Activated CD4-positive, alpha-beta T cell treated with anti-CD3 and anti-CD28 coated beads, Interleukin-2, amount 10 ng/mL, durations not matched to agents 24 days and 14 days (primary cell): ENCODE measurements at regions not wholly inside any gene's neighbourhood (a gene's known extent, or its start where the extent isn't known, plus 50 kb on each side); places are given as distances from the start of the nearest gene placed in this dataset.

Experiments used
- DNase-seq: peaks from one replicate; pipeline ENCODE4 v3.0.0; 2022
- H3K27ac Mint-ChIP-seq: one replicate; pipeline ENCODE4 v1.8.0; 2022; ENCODE audit warnings: mild to moderate bottlenecking, mixed read lengths
- H3K27me3 Mint-ChIP-seq: one replicate; pipeline ENCODE4 v1.8.0; 2022; ENCODE audit warnings: mixed read lengths
- H3K36me3 Mint-ChIP-seq: one replicate; pipeline ENCODE4 v1.8.0; 2022; ENCODE audit warnings: low read depth, mild to moderate bottlenecking, mixed read lengths
- H3K4me1 Mint-ChIP-seq: one replicate; pipeline ENCODE4 v1.8.0; 2021; ENCODE audit warnings: mixed read lengths
- H3K4me3 Mint-ChIP-seq: one replicate; pipeline ENCODE4 v1.8.0; 2022; ENCODE audit warnings: mild to moderate bottlenecking, moderate library complexity, mixed read lengths
- H3K9me3 Mint-ChIP-seq: one replicate; pipeline ENCODE4 v1.8.0; 2021; ENCODE audit warnings: mixed read lengths
- intact Hi-C: fragments of 100-400 bp; cut with micrococcal nuclease; formaldehyde crosslinking; loops from one replicate; pipeline ENCODE4 v1.15.1; 2023

DNA sequence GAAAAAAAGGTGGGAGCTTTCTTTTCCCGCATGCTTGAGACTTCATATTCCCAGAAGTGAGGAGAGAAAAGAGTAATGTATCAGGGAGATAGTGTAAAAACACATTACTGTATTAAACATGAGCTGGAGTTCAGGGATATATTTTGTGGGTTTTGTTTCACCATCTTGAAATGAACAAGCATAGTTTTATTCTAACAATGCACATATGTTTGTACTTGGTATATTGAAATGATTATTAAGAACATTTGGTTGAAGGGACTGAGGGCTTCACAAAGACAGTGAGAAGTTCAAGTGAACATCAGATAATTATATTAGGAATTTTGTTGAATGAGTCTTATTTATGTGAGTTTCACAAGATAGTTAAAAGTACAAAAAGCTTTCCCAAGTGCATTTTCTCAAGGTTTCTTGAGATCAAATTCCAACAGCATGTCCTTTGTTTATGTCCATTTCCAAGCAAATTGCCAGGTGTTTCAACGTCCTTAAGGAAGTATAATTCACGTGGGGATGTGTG is 368.8 kb downstream of the ANKRD50 start:
- H3K4me3 Mint-ChIP-seq, result no peak overlapping the region
- H3K36me3 Mint-ChIP-seq, result no peaks in the 10 kb centered on the region
- H3K27ac Mint-ChIP-seq, result no peak overlapping the region
- H3K4me1 Mint-ChIP-seq, result no peaks in the 10 kb centered on the region
- DNase-seq, result no peak
- no peaks in the 10 kb centered on the region for H3K27me3 Mint-ChIP-seq
- intact Hi-C loops, result no loop called here
- no peaks in the 10 kb centered on the region for H3K9me3 Mint-ChIP-seq

DNA sequence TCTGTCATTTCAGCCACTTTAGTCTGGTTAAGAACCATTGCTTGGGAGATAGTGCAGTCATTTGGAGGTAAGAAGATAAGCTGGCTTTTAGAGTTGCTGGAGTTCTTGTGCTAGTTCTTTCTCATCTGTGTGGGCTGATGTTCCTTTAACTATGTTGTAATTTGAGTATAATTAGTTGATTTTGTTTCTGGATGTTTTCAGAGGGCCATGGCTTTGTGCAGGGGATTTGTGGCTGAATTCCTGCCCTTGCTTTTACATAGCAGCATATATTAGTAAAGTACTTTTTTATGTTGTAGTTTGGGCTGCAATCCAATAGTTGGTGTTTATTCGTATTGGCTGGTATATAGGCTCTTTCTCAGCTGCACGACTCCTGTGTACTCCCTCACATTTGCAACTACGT is 339.6 kb downstream of the ANKRD50 start:
- Mint-ChIP-seq H3K27me3 (no peaks in the 10 kb centered on the region), H3K4me1 (no peaks in the 10 kb centered on the region), H3K9me3 (peaks cover 4% of the 10 kb centered on the region), H3K36me3 (no peaks in the 10 kb centered on the region), H3K4me3 (no peak overlapping the region), H3K27ac (no peak overlapping the region)
- intact Hi-C loops, result no loop called here
- DNase-seq, result no peak

DNA sequence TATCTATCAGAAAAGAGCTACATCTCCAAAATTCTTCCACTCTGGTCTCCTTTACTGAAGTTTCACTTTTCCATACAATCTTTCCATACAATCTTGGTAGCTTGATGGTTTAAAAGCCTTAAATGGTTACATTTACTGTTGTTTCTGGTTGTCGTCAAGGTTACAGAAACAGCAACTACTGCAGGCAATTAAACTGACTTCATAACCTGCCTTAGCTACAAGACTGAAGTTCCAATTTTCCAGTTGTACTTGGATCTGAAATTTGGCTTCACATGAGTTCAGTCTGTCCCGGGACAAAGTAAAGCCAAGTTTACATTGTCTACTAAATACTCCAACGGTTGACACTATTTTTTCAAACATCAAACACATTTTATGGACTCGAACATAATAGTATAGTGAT is 326.4 kb downstream of the ANKRD50 start:
- H3K9me3 Mint-ChIP-seq, result no peaks in the 10 kb centered on the region
- H3K4me1 Mint-ChIP-seq, result no peaks in the 10 kb centered on the region
- no peak for DNase-seq
- no peak overlapping the region for H3K27ac Mint-ChIP-seq
- no peak overlapping the region for H3K4me3 Mint-ChIP-seq
- H3K27me3 Mint-ChIP-seq, result no peaks in the 10 kb centered on the region
- intact Hi-C loops, result no loop called here
- H3K36me3 Mint-ChIP-seq, result no peaks in the 10 kb centered on the region

DNA sequence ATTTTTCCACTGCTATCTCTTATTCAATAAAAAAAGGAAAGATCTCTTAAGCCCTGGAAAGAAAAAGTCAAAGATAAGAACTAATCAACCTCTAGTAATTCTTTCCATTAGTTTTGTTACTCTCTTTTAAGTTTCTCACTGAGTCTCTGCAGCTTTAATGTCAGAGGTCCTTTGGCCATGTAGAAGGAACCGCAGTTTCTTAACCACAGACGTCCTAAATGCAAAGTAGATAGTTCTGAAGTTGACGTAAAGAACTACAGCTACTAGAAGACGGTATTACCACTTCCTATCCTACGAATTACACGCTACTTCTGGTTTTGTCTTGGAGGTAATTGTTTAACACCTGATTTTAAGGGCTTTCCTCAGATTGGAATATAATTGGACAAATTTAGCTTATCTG is 325.9 kb downstream of the ANKRD50 start:
- H3K27me3 Mint-ChIP-seq, result no peaks in the 10 kb centered on the region
- no peaks in the 10 kb centered on the region for H3K4me1 Mint-ChIP-seq
- H3K36me3 Mint-ChIP-seq, result no peaks in the 10 kb centered on the region
- H3K27ac Mint-ChIP-seq, result no peak overlapping the region
- H3K4me3 Mint-ChIP-seq, result no peak overlapping the region
- intact Hi-C loops, result no loop called here
- no peak for DNase-seq
- H3K9me3 Mint-ChIP-seq, result no peaks in the 10 kb centered on the region

DNA sequence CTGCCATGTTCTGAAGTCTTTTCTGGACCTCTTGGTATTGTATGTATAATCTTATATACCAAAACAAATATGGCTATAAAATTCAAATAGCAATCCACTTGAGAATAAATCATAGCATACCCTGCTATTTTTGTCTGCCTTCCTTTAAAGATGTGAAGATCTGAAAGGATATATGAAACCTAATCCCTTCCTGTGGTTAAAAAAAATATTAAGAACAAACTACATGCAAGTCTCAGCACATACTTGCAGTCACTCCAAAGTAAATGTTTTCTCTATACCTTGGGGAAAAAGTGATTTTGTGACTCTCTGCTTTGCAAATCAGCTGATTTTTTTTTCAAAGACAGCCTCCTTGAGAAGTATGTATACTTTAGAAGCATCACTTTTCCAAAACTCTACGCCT is 322.9 kb downstream of the ANKRD50 start:
- H3K4me1 Mint-ChIP-seq, result no peaks in the 10 kb centered on the region
- DNase-seq, result no peak
- H3K4me3 Mint-ChIP-seq, result no peak overlapping the region
- no peaks in the 10 kb centered on the region for H3K27me3 Mint-ChIP-seq
- H3K9me3 Mint-ChIP-seq, result no peaks in the 10 kb centered on the region
- H3K27ac Mint-ChIP-seq, result no peak overlapping the region
- no peaks in the 10 kb centered on the region for H3K36me3 Mint-ChIP-seq
- intact Hi-C loops, result no loop called here

DNA sequence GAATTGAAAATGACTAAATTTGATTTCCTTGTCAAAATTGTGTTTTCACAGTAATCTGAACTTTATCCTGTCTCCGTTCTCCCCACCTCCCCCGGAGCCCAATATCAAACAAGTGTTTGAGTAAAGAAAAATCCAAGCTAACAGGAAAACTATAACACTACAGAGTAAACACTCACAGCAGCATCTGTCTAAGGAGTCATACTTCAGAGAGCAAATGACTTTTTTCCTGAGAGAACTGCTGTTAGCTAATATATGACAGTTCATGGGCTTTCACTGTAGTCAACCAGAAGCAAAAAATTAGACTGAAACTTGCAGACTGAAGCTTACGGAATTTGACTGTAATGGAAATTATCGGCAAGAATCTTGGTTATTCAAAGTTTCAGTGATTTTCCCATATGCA is 321.7 kb downstream of the ANKRD50 start:
- Mint-ChIP-seq H3K9me3 (no peaks in the 10 kb centered on the region), H3K27ac (no peak overlapping the region), H3K4me1 (no peaks in the 10 kb centered on the region), H3K36me3 (no peaks in the 10 kb centered on the region), H3K4me3 (no peak overlapping the region), H3K27me3 (no peaks in the 10 kb centered on the region)
- no peak for DNase-seq
- intact Hi-C loops, result no loop called here

DNA sequence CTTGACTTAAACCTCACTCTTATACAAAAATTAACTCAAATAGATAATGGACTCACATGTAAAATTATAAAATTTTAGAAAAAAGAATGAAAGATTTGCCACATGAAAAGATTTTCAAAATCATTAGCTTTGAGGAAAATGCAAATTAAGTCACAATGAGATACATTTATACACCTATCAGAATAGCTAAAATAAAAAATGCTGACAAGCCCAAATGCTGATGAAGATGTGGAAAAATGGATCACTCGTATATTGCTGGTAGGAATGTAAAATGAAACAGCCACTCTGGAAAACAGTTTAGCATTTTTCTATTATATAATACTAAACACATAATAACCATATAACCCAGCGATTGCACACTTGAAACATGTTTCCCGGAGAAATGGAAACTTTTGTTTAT is 316.2 kb downstream of the ANKRD50 start:
- Mint-ChIP-seq H3K36me3 (no peaks in the 10 kb centered on the region), H3K4me1 (no peaks in the 10 kb centered on the region), H3K9me3 (no peaks in the 10 kb centered on the region), H3K27me3 (no peaks in the 10 kb centered on the region), H3K4me3 (no peak overlapping the region), H3K27ac (no peak overlapping the region)
- intact Hi-C loops, result no loop called here
- no peak for DNase-seq

DNA sequence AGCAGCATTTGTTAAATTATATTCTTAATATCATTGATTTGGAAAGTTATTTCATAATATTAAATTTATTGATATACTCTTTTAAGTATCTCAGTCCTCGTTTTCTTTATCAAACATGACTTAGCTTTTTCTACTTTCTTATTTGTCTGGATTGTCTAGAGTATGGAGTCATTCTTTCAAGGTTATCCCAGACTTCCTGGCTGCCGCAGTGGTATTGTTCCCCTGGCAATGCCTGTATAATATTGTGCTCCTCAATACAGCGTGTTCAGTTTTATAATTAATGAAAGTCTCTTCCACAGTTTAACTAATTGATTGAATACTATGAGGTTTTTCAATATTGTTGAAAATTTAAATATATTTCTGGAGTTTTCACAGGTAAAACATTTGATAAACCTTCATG is 310.9 kb downstream of the ANKRD50 start:
- Mint-ChIP-seq H3K36me3 (no peaks in the 10 kb centered on the region), H3K27me3 (no peaks in the 10 kb centered on the region), H3K4me3 (no peak overlapping the region), H3K27ac (no peak overlapping the region), H3K4me1 (no peaks in the 10 kb centered on the region), H3K9me3 (no peaks in the 10 kb centered on the region)
- DNase-seq, result no peak
- intact Hi-C loops, result no loop called here

DNA sequence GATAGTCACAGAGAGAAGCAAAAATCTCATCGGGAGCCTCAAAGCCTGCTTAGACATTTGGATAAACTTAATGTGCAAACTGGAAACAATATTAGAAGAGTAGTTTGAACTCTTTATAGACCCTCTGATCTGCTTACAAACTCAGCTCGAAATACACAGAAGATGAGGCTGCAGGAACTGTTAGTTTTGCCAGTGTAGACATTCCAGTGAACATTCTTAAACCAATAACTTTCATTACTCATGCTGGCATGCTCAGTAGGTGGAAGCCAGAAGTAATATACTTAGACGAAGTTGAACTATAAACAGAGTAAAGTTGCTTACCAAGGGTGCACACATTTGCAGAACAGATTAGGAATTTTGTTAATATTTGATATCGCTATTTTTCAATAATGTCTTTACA is 303.5 kb downstream of the ANKRD50 start:
- Mint-ChIP-seq H3K4me3 (no peak overlapping the region), H3K27me3 (no peaks in the 10 kb centered on the region), H3K4me1 (no peaks in the 10 kb centered on the region), H3K36me3 (no peaks in the 10 kb centered on the region), H3K27ac (no peak overlapping the region), H3K9me3 (no peaks in the 10 kb centered on the region)
- no peak for DNase-seq
- intact Hi-C loops, result no loop called here

DNA sequence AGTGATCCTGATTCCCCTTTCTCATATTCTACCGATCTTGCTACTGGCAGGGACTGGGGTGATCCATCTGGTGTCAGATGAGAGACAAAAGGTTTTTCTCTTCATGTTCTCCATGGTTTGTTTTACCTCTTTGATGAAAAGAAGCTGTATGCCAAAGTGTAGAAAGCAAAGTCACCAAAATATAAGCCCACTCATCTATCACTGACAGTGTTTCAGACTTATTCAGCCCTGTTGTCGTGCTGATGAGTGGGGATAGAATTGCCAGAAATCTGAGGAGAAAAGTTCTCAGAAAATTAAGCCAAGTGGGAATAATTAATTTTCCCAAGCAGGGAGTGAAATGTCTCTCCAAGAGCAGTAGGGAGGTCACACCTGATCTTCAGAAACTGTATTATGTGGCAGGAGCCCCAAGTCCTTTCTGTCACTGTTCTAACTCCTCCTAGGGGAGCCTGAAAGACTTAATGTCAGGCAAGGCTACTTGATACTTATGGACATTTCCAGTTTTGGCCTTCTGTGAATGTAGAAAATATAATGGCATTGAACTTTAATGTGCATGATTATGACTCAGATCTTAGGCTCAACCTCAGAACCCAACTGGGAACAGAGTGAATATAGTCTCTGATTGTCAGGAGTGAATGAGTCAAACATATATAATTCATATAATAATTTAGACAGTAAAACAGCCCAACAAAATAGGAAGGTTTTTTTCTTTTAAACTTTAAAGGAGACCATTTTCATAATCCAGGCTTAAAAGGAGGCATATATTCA is 298.1 kb downstream of the ANKRD50 start:
- no peaks in the 10 kb centered on the region for H3K9me3 Mint-ChIP-seq
- no peak for DNase-seq
- H3K4me3 Mint-ChIP-seq, result no peak overlapping the region
- H3K36me3 Mint-ChIP-seq, result no peaks in the 10 kb centered on the region
- no peaks in the 10 kb centered on the region for H3K27me3 Mint-ChIP-seq
- intact Hi-C loops, result no loop called here
- no peak overlapping the region for H3K27ac Mint-ChIP-seq
- no peaks in the 10 kb centered on the region for H3K4me1 Mint-ChIP-seq

DNA sequence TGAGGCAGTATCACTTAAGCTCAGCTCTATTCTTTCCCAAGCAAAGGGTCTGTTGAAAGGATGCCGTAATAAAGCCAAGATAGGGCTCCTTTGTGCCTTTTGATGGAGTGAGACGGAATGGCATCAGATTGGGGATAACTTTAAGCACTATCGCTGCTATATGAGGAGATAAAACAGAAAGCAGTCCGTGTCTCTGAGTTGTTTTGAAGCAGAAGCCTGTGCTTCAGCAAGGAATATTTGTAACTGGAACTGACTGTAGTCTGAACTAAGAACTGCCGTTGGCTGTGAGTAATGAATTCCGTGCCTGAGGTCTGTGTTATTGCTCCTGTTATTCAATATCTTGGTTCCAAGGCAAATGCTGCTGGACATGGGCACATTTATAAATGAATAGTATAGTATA is 297.4 kb downstream of the ANKRD50 start:
- intact Hi-C loops, result no loop called here
- H3K27ac Mint-ChIP-seq, result no peak overlapping the region
- H3K9me3 Mint-ChIP-seq, result no peaks in the 10 kb centered on the region
- no peaks in the 10 kb centered on the region for H3K36me3 Mint-ChIP-seq
- DNase-seq, result no peak
- H3K4me3 Mint-ChIP-seq, result no peak overlapping the region
- H3K4me1 Mint-ChIP-seq, result no peaks in the 10 kb centered on the region
- no peaks in the 10 kb centered on the region for H3K27me3 Mint-ChIP-seq

DNA sequence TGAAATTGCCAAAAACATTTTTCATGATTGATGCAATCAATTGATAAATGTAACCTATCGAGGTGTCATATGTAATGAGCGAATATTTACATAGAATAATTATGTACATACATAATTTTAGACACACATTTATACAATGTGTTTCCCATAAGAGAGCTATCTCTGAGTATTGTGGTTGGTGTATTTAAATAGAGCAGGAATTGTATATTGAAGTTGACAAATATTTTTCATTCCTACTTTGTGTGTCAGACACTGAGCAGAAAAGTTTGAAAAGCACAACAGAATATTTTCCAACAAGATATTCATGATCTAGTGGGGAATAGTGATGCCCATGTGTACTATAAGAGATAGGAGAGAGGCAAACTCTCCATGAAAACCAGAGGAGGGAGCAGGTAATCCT is 295.2 kb downstream of the ANKRD50 start:
- Mint-ChIP-seq H3K36me3 (no peaks in the 10 kb centered on the region), H3K27me3 (no peaks in the 10 kb centered on the region), H3K4me1 (peaks cover 2% of the 10 kb centered on the region), H3K27ac (no peak overlapping the region), H3K9me3 (no peaks in the 10 kb centered on the region), H3K4me3 (no peak overlapping the region)
- intact Hi-C loops, result no loop called here
- DNase-seq, result no peak

DNA sequence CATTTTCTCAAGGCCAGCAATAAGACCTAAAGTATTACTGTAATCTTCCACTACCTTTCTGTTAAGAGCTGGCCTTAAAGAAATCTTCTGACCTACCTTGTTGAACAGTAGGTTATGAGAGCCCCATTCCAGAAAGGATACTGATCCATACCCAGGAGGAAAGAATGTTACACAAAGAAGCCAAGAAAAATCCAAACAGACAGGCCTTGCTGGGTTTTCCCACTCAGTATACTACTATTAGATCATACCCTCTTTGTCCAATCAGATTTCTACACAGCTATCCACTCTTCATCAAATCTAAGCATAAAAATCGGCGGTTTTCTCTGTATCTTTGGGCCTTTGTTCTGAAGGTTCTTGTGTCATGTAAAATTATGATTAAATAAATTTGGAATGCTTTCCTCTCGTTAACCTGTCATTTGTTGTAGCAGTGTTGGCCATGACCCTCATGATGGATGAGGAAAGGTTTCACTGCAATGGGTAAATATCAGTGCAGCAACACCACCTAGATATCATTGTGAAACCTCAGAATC is 292.3 kb downstream of the ANKRD50 start:
- H3K4me1 Mint-ChIP-seq, result peaks cover 2% of the 10 kb centered on the region
- intact Hi-C loops, result no loop called here
- no peak overlapping the region for H3K27ac Mint-ChIP-seq
- no peak for DNase-seq
- no peaks in the 10 kb centered on the region for H3K27me3 Mint-ChIP-seq
- no peak overlapping the region for H3K4me3 Mint-ChIP-seq
- H3K36me3 Mint-ChIP-seq, result no peaks in the 10 kb centered on the region
- no peaks in the 10 kb centered on the region for H3K9me3 Mint-ChIP-seq

DNA sequence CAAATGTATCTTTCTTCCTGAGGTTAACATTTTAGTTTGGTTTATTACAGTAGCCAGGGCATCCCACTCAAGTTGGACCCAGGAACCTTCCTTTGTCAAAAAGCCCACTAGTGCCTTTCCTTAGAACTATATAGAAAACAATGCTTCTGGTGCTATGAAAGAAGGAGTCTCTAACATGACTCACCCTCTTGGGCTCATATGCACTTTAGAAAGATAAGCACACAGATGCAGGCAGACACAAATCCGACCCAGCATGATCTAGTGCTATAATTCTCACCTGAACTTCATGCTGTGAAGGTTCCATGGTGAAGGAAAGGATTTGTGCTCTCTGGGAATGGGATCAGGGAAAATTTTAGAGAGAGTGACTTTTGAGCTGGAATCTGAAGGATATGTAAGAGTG is 289.4 kb downstream of the ANKRD50 start:
- Mint-ChIP-seq H3K4me1 (peaks cover 2% of the 10 kb centered on the region), H3K9me3 (no peaks in the 10 kb centered on the region), H3K4me3 (no peak overlapping the region), H3K27ac (no peak overlapping the region), H3K27me3 (no peaks in the 10 kb centered on the region), H3K36me3 (no peaks in the 10 kb centered on the region)
- intact Hi-C loops, result no loop called here
- DNase-seq, result no peak

DNA sequence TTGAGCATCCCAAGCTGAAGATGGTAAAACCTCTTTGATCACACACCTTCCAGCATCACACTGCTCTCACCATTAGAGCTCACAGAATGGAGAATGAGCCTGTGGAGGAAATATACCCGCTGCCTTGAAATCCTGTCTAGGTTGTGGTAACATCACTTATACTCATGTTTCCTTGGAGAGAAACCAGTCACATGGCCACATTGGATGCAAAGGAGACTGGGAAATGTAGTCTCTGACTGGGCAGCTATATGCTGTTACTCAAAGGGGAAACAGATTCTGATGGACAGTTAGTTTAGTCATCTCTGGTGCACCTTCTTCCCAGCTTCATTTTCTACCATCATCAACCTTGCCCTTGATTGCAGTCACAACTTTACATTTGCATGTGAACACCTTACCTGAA is 286.3 kb downstream of the ANKRD50 start:
- Mint-ChIP-seq H3K9me3 (no peaks in the 10 kb centered on the region), H3K27ac (no peak overlapping the region), H3K27me3 (no peaks in the 10 kb centered on the region), H3K4me3 (no peak overlapping the region), H3K4me1 (peaks cover 2% of the 10 kb centered on the region), H3K36me3 (no peaks in the 10 kb centered on the region)
- DNase-seq, result no peak
- intact Hi-C loops, result no loop called here
